ENCODE measurements at regions not wholly inside any gene's neighbourhood (a gene's known extent, or its start where the extent isn't known, plus 50 kb on each side); places are given as distances from the start of the nearest gene placed in this dataset.

- no peak for DNase-seq
- Histone ChIP-seq H3K36me3 (ENCODE audit: control insufficient read depth, insufficient read depth, low read length) (no peaks in the 10 kb centered on the region), H3K4me3 (ENCODE audit: low read depth, low read length) (no peak overlapping the region), H3K4me1 (no peaks in the 10 kb centered on the region), H3K9me3 (no peaks in the 10 kb centered on the region), H3K27me3 (replicated peaks; ENCODE audit: control insufficient read depth, insufficient read depth, low read length) (no peaks in the 10 kb centered on the region)
- H3K9me3 Mint-ChIP-seq (ENCODE audit: unreplicated experiment): no peaks in the 10 kb centered on the region
- H3K36me3 Mint-ChIP-seq (ENCODE audit: insufficient read depth, unreplicated experiment): no peaks in the 10 kb centered on the region
- POLR2A ChIA-PET: no interaction called here
- TF ChIP-seq CTCF (IDR thresholded peaks at IDR 0.05; ENCODE audit: insufficient read depth in 1 of 2, low read depth in 1 of 2, low read length in 1 of 2, severe bottlenecking in 1 of 2, unreplicated experiment in 1 of 2): no peak
- intact Hi-C loops (cut with micrococcal nuclease; ENCODE audit: unreplicated experiment): no loop called here
- no peaks in the 10 kb centered on the region for H3K4me1 Mint-ChIP-seq (ENCODE audit: low read depth, unreplicated experiment)
- H3K27me3 Mint-ChIP-seq (ENCODE audit: insufficient read depth, unreplicated experiment): no peaks in the 10 kb centered on the region
- H3K4me3 Mint-ChIP-seq (ENCODE audit: unreplicated experiment): no peak overlapping the region
- CTCF ChIA-PET: no interaction called here
- no peak overlapping the region for H3K27ac Mint-ChIP-seq (ENCODE audit: unreplicated experiment)
- BruUV-seq (replicated peaks): no TSS peak
Measured at GRCh38 chr18:60555625-60556024, 183.1 kb upstream of the MC4R start.

- H3K36me3 ChIP-seq (ENCODE audit: control insufficient read depth, insufficient read depth, low read length): no peaks in the 10 kb centered on the region
- no peak for DNase-seq
- H3K4me3 ChIP-seq (ENCODE audit: low read depth, low read length): no peak overlapping the region
- no peaks in the 10 kb centered on the region for H3K27me3 ChIP-seq (replicated peaks; ENCODE audit: control insufficient read depth, insufficient read depth, low read length)
- TF ChIP-seq CTCF (IDR thresholded peaks at IDR 0.05; ENCODE audit: insufficient read depth in 1 of 2, low read depth in 1 of 2, low read length in 1 of 2, severe bottlenecking in 1 of 2, unreplicated experiment in 1 of 2): no peak
- H3K4me1 ChIP-seq: no peaks in the 10 kb centered on the region
- no TSS peak for BruUV-seq (replicated peaks)
- Mint-ChIP-seq H3K27me3 (ENCODE audit: insufficient read depth, unreplicated experiment) (no peaks in the 10 kb centered on the region), H3K4me1 (ENCODE audit: low read depth, unreplicated experiment) (no peaks in the 10 kb centered on the region), H3K4me3 (ENCODE audit: unreplicated experiment) (no peak overlapping the region), H3K36me3 (ENCODE audit: insufficient read depth, unreplicated experiment) (no peaks in the 10 kb centered on the region), H3K27ac (ENCODE audit: unreplicated experiment) (no peak overlapping the region), H3K9me3 (ENCODE audit: unreplicated experiment) (no peaks in the 10 kb centered on the region)
- H3K9me3 ChIP-seq: no peaks in the 10 kb centered on the region
- ChIA-PET CTCF (no interaction called here), POLR2A (no interaction called here)
- intact Hi-C loops (cut with micrococcal nuclease; ENCODE audit: unreplicated experiment): no loop called here
Measured at GRCh38 chr18:60556326-60556725, 183.8 kb upstream of the MC4R start.

GRCh38 chr18:60560071-60560470 lies 187.5 kb upstream of the MC4R start:
- Mint-ChIP-seq H3K27me3 (ENCODE audit: insufficient read depth, unreplicated experiment) (no peaks in the 10 kb centered on the region), H3K4me3 (ENCODE audit: unreplicated experiment) (no peak overlapping the region)

More at GRCh38 chr18:60560071-60560470, 187.5 kb upstream of the MC4R start:
- no peaks in the 10 kb centered on the region for H3K9me3 ChIP-seq
- intact Hi-C loops (cut with micrococcal nuclease; ENCODE audit: unreplicated experiment): no loop called here
- no peak for DNase-seq
- ChIA-PET POLR2A (no interaction called here), CTCF (no interaction called here)
- H3K4me1 ChIP-seq: no peaks in the 10 kb centered on the region
- H3K36me3 ChIP-seq (ENCODE audit: control insufficient read depth, insufficient read depth, low read length): no peaks in the 10 kb centered on the region
- BruUV-seq (replicated peaks): no TSS peak
- Mint-ChIP-seq H3K36me3 (ENCODE audit: insufficient read depth, unreplicated experiment) (no peaks in the 10 kb centered on the region), H3K4me1 (ENCODE audit: low read depth, unreplicated experiment) (no peaks in the 10 kb centered on the region), H3K9me3 (ENCODE audit: unreplicated experiment) (no peaks in the 10 kb centered on the region), H3K27ac (ENCODE audit: unreplicated experiment) (no peak overlapping the region)
- H3K4me3 ChIP-seq (ENCODE audit: low read depth, low read length): no peak overlapping the region
- TF ChIP-seq CTCF (IDR thresholded peaks at IDR 0.05; ENCODE audit: insufficient read depth in 1 of 2, low read depth in 1 of 2, low read length in 1 of 2, severe bottlenecking in 1 of 2, unreplicated experiment in 1 of 2): no peak
- no peaks in the 10 kb centered on the region for H3K27me3 ChIP-seq (replicated peaks; ENCODE audit: control insufficient read depth, insufficient read depth, low read length)

Data from Caco-2 (cell line).